ENCODE measurements at regions not wholly inside any gene's neighbourhood (a gene's known extent, or its start where the extent isn't known, plus 50 kb on each side); places are given as distances from the start of the nearest gene placed in this dataset.

DNA sequence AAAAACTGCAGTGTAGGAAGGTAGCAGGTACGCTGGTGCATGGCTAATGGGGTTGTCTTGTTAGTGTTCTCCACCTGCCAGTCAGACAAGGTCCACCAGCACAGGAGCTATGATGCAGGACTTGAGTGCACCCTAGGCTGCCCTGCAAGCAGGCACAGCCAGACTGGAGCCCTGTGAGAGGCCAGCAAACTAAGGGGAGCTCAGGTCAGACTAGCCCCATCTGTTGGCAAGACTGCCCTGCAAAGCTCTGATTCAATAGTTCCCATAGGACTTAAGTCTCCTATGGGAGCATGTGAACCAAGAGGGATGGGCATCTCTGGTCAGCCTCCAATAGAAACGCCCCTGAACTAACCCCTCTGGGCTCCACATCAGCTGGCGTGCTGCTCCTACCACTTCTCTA, 1307.3 kb downstream of the C4orf33 start:
- DNase-seq, result no peak

- DNase-seq, result no peak
These were observed 1320.3 kb downstream of the C4orf33 start for GRCh38 chr4:130416228-130416627.

DNA sequence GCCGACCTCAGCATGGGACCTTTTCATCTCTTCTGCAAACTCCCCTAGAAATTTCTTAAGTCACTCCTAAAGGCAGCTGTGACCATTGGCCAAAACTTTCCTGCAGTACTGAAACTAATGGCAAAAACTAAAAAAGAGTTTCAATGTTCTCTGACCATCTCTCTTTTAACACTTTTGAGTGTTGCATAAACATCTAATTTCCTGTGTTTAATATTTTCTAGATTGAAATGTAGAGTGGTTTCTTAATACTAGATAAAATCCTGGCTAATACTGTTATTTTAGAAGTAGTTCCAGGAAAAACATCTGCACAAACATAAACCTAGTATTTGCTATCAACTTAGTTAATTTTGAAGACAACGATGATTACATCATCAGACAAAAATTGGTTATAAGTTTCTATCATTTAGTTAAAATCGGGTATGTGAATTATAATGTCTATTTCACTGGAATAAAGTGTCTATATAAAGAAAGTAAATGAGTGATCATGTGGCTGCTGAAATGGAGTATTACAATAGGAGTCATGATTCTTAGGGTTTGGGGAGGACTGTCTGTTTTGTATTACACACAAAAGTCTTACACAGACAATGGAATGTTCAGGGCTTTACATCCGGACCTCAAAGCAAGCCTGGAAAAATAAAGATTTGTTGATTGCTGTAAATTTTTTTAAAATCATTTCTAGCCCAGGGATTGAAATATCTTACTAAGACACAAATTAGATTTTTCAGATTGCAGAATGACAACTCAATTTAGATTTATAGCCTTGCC, 1323.4 kb downstream of the C4orf33 start:
- DNase-seq, result no peak

DNA sequence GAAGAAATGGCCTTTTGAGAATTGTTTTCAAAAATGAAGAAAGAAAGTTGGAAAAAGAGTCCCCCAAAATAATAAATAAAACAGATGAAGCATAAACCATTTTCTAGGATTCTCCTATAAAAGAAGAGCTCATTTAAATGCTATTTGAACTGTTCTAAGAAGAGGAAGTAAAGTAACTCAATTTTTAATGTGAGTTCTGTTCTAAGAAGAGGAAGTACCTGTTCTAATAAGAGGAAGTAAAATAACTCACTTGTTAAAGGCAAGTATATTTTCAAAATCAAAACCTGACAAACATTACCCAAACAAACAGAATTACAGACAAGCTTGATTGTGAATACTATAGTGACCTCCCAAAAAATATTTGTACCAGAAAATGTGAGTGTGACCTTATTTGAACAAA, 1326.3 kb downstream of the C4orf33 start:
- DNase-seq, result no peak

DNA sequence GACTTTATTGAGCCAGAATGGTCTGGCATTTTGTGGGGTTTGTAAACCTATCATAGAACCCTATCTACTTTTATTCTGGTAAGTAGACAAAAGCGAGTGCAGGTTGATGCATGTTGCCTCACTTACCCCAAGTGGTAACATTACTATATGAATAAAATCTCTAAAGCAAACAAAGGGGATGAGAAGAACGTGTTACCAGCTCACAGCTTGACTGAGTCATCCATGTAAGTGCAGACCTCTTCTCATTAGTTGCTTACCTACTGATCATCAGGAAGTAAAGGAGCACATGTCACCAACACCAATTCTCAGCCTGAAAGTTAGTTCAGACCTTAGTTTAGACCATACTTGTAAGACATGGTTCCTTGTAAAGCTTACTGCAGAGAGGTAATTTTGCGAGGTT, 1328.3 kb downstream of the C4orf33 start:
- no peak for DNase-seq

DNA sequence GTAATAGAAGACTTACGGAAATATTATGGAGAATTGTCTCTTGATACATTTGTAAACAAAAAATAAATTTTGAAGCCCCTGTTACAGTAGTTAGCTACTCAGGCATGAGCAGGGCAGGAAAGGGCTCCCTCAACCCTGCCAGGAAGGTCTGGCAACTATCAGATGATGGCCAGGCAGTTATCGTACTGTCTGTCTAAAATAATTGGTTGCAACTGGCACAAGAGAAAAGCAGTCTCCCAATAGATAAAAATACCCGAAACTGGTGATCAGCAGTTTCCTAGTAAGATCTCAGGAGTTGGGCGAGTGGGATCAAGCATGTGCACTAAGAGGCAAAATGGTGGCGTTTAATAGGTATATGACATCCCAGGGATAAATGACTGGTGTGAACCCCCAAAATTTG, 1336.3 kb downstream of the C4orf33 start:
- DNase-seq, result no peak

GRCh38 chr4:130449741-130450140, 1353.8 kb downstream of the C4orf33 start:
- no peak for DNase-seq

DNA sequence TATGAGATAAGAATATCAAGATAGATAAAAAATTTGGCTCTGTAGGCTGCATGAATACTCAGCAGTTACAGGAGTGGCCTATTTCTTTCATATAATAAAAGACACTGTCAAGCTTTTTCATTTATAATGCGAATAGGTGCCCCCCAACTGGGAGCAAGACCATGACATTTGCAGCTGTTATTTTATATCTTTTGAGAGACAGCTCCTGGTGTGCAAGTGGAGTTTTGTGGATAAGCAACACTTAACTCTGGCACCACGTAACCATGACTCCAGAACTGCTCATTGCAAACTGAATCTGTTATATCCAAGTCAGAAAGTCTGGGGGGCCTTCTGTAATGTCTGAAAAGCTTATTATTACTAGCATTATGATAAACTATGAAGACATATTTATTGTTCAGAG, 1372.4 kb downstream of the C4orf33 start:
- no peak for DNase-seq

DNA sequence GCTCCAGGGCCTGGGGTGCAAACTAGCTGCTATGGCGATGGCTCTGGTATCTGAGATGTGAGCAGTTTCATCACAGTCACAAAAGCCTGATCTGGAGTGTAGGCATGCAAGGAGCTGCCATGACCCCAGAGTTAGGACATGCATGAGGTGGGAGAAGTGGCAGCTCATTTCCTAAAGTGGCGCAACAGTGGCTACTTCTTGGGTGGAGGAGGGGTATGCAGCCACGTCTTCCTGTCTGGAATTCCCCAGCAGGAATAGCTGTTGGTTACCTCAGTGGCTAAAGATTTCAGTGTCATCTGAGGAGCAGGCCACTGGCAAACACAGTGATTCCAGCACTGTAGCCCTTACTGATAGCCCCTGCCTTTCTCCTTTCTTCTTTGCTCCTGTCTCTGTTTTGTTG, 1382.5 kb downstream of the C4orf33 start:
- no peak for DNase-seq

GRCh38 chr4:130479020-130479419, 1383.1 kb downstream of the C4orf33 start:
- no peak for DNase-seq

GRCh38 chr4:130479674-130480073, 1383.7 kb downstream of the C4orf33 start:
- no peak for DNase-seq

DNA sequence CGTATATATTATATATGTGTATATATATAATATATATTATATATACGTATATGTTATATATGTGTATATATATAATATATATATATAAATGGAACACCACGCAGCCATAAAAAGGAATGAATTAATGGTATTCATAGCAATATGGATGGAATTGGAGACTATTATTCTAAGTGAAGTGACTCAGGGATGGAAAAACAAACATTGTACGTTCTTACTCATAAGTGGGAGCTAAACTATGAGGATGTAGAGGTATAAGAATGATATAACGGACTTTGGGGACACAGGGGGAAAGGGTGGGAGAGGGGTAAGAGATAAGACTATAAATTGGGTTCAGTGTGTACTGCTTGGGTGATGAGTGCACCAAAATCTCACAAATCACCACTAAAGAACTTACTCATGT, 1388.9 kb downstream of the C4orf33 start:
- no peak for DNase-seq

GRCh38 chr4:130485371-130485770, 1389.4 kb downstream of the C4orf33 start:
- no peak for DNase-seq

GRCh38 chr4:130486186-130486585, 1390.2 kb downstream of the C4orf33 start:
- no peak for DNase-seq

- no peak for DNase-seq
These were observed 1390.9 kb downstream of the C4orf33 start for GRCh38 chr4:130486841-130487240.

GRCh38 chr4:130510661-130511060, 1414.7 kb downstream of the C4orf33 start:
- DNase-seq, result no peak

DNA sequence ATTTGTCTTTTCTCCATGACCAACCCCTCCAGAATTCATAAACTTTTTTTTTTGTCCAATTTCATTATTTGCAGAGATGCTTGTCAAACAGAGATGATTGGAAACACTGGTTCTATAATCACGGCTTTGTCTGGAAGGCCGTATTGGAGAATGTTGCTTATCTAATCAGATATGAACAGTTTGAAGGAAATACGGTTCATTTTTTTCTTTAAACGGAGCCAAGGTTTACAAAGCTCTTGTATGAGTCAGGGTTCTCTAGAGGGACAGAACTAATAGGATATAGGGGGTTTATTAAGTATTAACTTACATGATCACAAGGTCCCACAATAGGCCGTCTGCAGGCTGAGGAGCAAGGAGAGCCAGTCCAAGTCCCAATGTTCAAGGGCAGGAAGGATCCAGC, 1415.8 kb downstream of the C4orf33 start:
- DNase-seq, result no peak

- no peak for DNase-seq
These were observed 1428.1 kb downstream of the C4orf33 start for GRCh38 chr4:130524057-130524456.

- no peak for DNase-seq
These were observed 1434.6 kb downstream of the C4orf33 start for GRCh38 chr4:130530505-130530904.

- no peak for DNase-seq
These were observed 1438.7 kb downstream of the C4orf33 start for GRCh38 chr4:130534651-130535050.

- DNase-seq, result no peak
These were observed 1447.0 kb downstream of the C4orf33 start for GRCh38 chr4:130542953-130543352.

- DNase-seq, result no peak
These were observed 1449.2 kb downstream of the C4orf33 start for GRCh38 chr4:130545171-130545570.

DNA sequence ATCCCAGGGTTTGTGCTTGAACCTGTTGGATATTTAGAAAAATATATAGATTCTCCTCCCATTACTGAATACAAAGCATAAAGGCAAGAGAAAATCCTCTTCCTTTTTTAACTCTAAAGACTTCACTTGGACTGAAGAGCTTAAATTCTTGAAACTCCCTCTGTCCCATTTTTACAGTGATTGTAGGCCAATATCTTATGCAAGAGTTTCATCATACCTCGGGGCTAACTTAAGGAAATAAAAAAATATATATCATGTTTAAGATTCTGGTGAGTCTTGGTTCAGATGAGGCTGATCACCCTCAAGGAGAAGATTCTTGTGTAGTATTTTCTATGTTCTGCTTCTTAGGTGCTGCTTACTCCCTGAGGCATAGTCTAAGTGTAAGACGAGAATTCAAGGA, 1449.6 kb downstream of the C4orf33 start:
- DNase-seq, result no peak

DNA sequence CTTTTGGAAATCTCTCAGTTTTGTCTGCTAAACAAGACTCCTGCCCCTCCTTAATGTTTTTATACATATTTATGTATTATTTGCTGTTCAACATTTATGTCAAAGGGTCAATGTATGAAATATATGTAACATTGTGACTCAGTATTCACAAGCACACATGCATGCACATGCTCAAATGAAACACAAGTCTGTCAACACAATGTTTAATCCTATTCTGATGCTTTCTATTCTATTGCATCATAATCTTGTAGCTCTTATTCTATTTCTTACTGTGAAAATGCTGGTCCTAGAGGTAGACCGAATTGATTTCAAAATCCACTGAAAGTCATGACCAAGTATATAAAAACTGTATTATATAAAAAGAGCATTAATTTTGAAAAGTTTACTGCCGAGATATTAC, 1463.3 kb downstream of the C4orf33 start:
- DNase-seq, result no peak

DNA sequence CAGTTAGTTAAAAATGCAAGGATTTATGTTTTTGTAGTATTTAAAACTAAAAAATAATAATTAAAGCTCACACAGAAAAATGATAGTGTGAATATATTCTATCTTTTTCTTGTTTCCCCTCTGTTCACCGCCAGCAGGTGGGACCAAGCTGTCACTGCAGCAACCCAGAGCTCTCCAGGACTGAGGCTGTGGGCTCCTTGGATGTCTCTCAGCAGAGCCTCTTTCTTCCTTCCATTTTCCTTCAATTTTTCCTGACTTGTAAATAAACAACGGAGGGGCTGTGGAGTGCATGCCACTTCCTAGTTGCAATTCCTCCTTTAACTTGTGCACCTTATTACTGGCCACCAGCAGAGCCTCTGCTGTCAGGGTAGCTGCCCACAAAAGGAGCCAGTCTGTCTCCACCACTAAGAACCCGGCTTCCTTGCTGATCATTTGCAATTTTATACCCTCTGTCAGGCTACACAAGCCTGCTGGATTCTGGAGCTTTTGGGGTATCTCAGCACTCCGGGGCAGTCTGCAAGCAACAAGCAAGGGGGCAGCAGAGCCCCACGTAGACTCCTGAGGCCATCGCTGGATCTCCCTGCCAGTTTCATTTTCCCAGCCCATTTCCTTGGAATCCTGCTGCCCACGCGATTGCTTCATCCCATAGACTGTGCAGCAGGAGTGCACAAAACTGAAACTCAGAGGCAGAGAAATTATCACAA, 1467.4 kb downstream of the C4orf33 start:
- peak; percentile 38 for DNase-seq

Measured in COR-L47 (cell line).